C4-2B (cell line): ENCODE measurements at regions not wholly inside any gene's neighbourhood (a gene's known extent, or its start where the extent isn't known, plus 50 kb on each side); places are given as distances from the start of the nearest gene placed in this dataset.

Experiments
- ZFX ChIP-seq: fragments of 450-650 bp; IDR thresholded peaks from 2 replicates; pipeline ENCODE4 v1.6.1; 2017
- TF ChIP-seq, protein P1 (sequence below): fragments of 450-650 bp; conservative IDR thresholded peaks from 2 replicates; pipeline ENCODE4 v1.5.1; 2017; ENCODE audit warnings: mild to moderate bottlenecking

DNA sequence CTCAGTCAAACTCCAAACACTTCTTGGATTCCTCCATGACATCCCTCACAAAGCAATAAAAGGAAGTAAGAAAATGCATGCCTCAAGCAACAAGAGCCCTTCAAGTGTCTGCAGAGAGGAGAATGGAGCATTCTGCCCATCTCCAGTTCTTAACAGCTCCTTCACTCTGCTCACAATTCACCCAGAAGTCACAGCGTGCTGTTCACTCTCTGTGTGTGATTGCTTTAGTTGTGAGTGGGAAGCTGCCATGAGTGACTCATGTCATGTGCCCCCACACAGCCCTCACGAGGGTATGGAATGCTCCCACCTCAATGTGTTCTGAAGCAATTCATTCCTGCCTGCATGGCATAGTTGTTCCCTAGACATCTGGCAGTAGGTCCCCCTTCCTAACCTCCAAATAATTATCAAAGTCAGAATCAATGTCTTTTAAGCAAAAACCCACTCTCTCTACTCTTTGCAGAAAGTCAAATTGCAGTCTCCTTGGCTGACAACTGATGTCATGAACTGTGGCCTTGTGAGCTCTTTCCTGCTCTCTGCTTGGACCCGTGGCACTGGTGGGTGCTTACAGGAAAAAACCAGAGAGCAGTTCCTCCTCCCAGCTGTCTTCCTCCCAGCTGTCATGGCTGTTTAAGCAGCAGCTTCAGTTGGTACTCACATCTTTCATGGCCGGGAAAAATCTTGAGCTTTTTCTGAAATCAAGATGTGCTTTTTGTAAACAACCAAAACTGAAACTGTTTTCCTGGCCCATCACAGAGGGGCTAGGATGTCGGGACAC is 112.1 kb upstream of the SPON1 start:
- TF ChIP-seq, protein P1, sequence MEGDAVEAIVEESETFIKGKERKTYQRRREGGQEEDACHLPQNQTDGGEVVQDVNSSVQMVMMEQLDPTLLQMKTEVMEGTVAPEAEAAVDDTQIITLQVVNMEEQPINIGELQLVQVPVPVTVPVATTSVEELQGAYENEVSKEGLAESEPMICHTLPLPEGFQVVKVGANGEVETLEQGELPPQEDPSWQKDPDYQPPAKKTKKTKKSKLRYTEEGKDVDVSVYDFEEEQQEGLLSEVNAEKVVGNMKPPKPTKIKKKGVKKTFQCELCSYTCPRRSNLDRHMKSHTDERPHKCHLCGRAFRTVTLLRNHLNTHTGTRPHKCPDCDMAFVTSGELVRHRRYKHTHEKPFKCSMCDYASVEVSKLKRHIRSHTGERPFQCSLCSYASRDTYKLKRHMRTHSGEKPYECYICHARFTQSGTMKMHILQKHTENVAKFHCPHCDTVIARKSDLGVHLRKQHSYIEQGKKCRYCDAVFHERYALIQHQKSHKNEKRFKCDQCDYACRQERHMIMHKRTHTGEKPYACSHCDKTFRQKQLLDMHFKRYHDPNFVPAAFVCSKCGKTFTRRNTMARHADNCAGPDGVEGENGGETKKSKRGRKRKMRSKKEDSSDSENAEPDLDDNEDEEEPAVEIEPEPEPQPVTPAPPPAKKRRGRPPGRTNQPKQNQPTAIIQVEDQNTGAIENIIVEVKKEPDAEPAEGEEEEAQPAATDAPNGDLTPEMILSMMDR, result no peak
- TF ChIP-seq ZFX, result no peak
